MG63 (cell line): ENCODE measurements at regions not wholly inside any gene's neighbourhood (a gene's known extent, or its start where the extent isn't known, plus 50 kb on each side); places are given as distances from the start of the nearest gene placed in this dataset.
A peak's percentile ranks its signal among the peaks of the same experiment; 100 is the strongest.

ENCODE experiments used
- DNase-seq: peaks from one replicate; pipeline ENCODE4 v3.0.0-alpha.2; 2020
- H3K27me3 ChIP-seq: fragments of 250-450 bp; sonication (Bioruptor Pico); 2 replicates; pipeline ENCODE4 v1.5.1; 2020; ENCODE audit warnings: mild to moderate bottlenecking, moderate library complexity
- H3K36me3 ChIP-seq: fragments of 250-450 bp; sonication (Bioruptor Pico); 2 replicates; pipeline ENCODE4 v1.5.1; 2020; ENCODE audit warnings: mild to moderate bottlenecking, moderate library complexity
- H3K4me3 ChIP-seq: fragments of 250-450 bp; sonication (Bioruptor Pico); 2 replicates; pipeline ENCODE4 v1.5.1; 2020; ENCODE audit warnings: mild to moderate bottlenecking, moderate library complexity
- H3K9me3 ChIP-seq: fragments of 250-450 bp; sonication (Bioruptor Pico); 2 replicates; pipeline ENCODE4 v1.5.1; 2020; ENCODE audit warnings: mild to moderate bottlenecking, moderate library complexity

- Histone ChIP-seq H3K9me3 (no peaks in the 10 kb centered on the region), H3K27me3 (no peaks in the 10 kb centered on the region), H3K36me3 (no peaks in the 10 kb centered on the region), H3K4me3 (no peak overlapping the region)
- DNase-seq = peak; percentile 99
Observed at GRCh38 chr3:134427400-134428111, 53.3 kb upstream of the AMOTL2 start.

GRCh38 chr3:134426660-134427181 lies 52.5 kb upstream of the AMOTL2 start:
- peak; percentile 39 for DNase-seq
- Histone ChIP-seq H3K9me3 (no peaks in the 10 kb centered on the region), H3K36me3 (no peaks in the 10 kb centered on the region), H3K4me3 (no peak overlapping the region), H3K27me3 (no peaks in the 10 kb centered on the region)

- Histone ChIP-seq H3K36me3 (no peaks in the 10 kb centered on the region), H3K27me3 (no peaks in the 10 kb centered on the region), H3K4me3 (no peak overlapping the region), H3K9me3 (no peaks in the 10 kb centered on the region)
- DNase-seq = no peak
Observed at GRCh38 chr3:134425943-134426342, 51.7 kb upstream of the AMOTL2 start.
